ENCODE measurements at regions not wholly inside any gene's neighbourhood (a gene's known extent, or its start where the extent isn't known, plus 50 kb on each side); places are given as distances from the start of the nearest gene placed in this dataset.

DNA sequence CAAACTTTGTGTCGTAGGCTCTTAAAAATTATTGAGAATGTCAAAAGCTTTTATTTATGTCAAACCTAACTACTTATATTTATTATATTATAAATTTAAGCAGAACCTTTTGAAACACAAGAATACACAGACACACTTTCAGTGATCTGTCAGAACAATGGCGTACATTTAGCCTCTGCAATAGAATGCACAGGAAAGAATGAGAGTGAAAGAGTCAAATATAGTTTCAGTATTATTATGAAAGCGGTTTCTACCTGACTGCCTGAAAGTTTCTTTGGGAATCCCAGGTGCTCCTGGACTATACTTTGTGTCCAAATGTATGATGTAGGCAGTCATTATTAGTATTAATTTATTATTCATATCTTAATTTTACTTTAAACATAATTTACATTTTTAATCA lies 872.0 kb upstream of the AGA start:
- TF ChIP-seq POLR2A (IDR thresholded peaks at IDR 0.05), result no peak
- TF ChIP-seq, protein P1, sequence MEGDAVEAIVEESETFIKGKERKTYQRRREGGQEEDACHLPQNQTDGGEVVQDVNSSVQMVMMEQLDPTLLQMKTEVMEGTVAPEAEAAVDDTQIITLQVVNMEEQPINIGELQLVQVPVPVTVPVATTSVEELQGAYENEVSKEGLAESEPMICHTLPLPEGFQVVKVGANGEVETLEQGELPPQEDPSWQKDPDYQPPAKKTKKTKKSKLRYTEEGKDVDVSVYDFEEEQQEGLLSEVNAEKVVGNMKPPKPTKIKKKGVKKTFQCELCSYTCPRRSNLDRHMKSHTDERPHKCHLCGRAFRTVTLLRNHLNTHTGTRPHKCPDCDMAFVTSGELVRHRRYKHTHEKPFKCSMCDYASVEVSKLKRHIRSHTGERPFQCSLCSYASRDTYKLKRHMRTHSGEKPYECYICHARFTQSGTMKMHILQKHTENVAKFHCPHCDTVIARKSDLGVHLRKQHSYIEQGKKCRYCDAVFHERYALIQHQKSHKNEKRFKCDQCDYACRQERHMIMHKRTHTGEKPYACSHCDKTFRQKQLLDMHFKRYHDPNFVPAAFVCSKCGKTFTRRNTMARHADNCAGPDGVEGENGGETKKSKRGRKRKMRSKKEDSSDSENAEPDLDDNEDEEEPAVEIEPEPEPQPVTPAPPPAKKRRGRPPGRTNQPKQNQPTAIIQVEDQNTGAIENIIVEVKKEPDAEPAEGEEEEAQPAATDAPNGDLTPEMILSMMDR (IDR thresholded peaks at IDR 0.05), result no peak
